ENCODE measurements at regions not wholly inside any gene's neighbourhood (a gene's known extent, or its start where the extent isn't known, plus 50 kb on each side); places are given as distances from the start of the nearest gene placed in this dataset.
A peak's percentile ranks its signal among the peaks of the same experiment; 100 is the strongest.

DNA sequence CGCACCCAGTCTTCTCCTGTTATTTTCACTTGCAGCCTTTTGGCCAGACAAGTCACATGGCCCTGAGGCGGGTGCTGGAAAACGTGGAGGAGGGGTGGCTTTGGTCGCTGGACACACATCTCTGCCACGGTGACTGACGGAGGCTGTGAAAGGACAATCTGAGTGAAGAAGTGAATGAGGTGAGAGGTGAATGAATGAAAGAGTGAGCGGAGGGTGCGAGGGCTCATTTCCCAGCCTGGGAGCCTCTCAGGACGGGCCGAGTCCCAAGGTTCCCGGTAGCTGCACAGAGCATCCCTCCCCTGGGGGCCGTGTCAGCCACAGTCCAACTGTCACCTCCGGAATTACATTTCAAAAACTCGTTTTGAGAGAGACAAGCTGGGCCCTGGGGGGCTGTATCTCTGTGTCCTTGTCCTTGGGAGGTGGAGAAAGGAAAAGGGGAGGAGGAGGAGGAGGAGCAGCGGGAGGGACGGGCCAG lies 89.6 kb downstream of the UBIAD1 start:
- Mint-ChIP-seq H3K27ac (no peak overlapping the region), H3K27me3 (peaks cover 40% of the 10 kb centered on the region), H3K4me3 (no peak overlapping the region), H3K36me3 (no peaks in the 10 kb centered on the region), H3K9me3 (peaks cover 2% of the 10 kb centered on the region), H3K4me1 (no peaks in the 10 kb centered on the region)
- no peak for ATAC-seq

DNA sequence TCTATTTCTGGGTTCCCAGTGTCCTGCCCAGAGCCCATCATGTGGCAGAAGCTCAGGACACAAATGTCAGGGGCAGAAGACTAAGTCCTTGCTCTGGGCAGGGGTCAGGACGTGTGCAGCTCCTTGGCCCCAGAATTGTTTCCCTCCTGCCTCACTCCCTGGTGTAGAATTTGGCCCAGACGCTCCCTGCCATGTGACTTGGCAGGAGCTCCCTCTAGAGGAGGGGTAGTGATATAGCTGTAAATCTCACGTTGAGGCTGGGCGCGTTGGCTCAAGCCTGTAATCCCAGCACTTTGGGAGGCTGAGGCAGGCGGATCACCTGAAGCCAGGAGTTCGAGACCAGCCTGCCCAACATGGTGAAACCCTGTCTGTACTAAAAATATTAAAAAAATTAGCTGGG lies 91.2 kb downstream of the UBIAD1 start:
- Mint-ChIP-seq H3K27ac (no peak overlapping the region), H3K9me3 (peaks cover 2% of the 10 kb centered on the region), H3K36me3 (no peaks in the 10 kb centered on the region), H3K27me3 (peaks cover 25% of the 10 kb centered on the region), H3K4me3 (no peak overlapping the region), H3K4me1 (no peaks in the 10 kb centered on the region)
- ATAC-seq = no peak

DNA sequence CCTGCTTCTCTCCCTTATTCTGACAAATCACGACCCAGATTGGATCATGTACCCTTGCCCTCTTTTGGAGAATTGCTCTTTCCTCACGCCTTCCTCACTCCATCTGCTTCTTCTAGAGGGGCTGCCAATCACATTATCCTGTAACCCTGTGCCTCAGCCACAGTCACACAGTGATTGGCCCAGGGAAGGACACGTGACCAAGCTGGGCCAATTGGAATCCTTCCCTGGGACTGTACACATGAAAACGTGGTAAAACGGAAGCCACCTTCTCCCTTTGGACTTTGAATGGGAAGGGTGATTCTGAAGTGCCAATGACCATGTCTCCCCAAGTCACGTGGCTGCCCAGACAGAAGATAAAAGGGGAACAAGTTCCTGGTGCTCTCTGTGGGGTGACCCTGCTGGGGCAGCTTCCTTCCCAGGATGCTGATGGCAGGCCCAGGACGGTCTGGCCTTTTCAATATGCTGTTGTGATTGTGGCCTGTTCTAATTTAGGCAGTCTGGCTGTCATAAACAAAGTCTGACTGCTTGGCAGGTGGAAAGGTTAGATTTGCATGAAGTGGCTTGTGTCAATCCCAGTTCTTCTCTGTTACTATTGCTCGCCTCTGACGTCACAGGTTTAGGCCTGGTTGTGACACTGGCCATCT lies 92.9 kb downstream of the UBIAD1 start:
- no peak overlapping the region for H3K27ac Mint-ChIP-seq
- no peak for ATAC-seq
- peaks cover 2% of the 10 kb centered on the region for H3K9me3 Mint-ChIP-seq
- no peak overlapping the region for H3K4me3 Mint-ChIP-seq
- no peaks in the 10 kb centered on the region for H3K36me3 Mint-ChIP-seq
- no peaks in the 10 kb centered on the region for H3K4me1 Mint-ChIP-seq
- H3K27me3 Mint-ChIP-seq = peaks cover 28% of the 10 kb centered on the region

DNA sequence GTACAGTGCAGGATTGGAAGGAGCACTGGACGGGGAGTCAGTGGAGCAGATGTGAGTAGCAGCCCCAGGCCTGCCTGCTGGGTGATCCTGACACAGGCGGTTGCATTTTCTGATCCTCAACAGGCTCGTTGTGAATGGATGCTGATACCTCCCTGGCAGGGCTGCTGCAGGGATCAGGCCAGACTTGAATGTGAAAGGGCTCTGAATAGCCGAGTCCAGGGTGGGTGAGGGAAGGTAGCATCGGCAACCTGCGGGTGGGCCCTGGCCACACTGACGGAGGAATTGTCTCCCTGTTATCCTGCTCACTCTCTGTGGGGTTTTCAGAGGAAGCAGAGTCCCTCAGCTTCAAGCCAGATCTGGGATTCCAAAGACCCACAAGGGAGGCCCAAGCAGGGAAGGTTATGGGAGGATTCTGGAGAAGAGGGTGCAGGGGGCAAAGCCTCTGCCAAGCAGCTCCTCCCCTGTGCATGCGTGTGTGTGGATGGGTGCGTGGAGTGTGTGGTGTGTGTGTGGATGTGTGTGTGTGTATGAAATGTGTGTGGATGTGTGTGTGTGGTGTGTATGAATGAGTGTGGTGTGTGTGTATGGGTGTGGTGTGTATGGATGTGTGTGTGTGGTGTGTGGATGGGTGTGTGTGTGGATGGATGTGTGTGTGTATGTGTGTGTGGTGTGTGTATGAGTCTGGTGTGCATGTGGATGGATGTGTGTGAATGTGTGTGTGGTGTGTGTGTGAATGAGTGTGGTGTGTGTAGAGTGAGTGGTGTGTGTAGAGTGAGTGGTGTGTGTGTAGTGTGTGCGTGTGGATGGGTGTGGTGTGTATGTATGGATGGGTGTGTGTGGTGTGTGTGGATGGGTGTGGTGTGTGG lies 100.3 kb downstream of the UBIAD1 start:
- Mint-ChIP-seq H3K4me3 (no peak overlapping the region), H3K27me3 (peaks cover 26% of the 10 kb centered on the region), H3K27ac (peak overlapping the region; percentile 1), H3K9me3 (peaks cover 10% of the 10 kb centered on the region), H3K36me3 (no peaks in the 10 kb centered on the region), H3K4me1 (peaks cover 23% of the 10 kb centered on the region)
- ATAC-seq = no peak

DNA sequence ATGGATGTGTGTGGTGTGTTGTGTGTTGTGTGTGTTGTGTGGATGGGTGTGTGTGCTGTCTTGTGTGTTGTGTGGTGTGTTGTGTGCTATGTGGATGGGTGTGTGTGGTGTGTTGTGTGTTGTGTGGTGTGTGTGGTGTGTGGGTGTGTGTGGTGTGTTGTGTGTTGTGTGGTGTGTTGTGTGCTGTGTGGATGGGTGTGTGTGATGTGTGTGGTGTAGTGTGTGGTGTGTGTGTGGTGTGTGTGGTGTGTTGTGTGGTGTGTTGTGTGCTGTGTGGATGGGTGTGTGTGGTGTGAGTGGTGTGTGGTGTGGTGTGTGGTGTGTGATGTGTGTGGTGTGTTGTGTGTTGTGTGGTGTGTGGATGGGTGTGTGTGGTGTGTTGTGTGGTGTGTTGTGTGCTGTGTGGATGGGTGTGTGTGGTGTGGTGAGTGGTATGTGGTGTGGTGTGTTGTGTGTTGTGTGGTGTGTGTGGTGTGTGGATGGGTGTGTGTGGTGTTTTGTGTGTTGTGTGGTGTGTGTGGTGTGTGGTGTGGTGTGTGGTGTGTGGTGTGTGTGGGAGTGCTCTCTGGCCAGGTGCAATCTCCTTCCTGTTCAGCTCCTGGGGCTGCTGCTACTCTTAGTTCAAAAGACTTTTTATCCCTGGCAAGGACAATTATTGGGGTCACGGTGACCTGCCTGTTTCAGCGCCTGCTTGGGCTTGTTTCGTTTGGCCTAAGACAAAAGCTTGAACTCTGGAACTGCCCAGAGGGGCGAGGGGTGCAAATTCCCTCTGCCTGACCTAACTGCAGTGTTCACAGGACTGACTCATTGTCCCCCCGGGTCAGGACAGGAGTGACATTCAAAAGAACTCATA lies 101.1 kb downstream of the UBIAD1 start:
- Mint-ChIP-seq H3K36me3 (no peaks in the 10 kb centered on the region), H3K27me3 (peaks cover 28% of the 10 kb centered on the region), H3K27ac (peak overlapping the region; percentile 57), H3K4me3 (no peak overlapping the region), H3K4me1 (peaks cover 23% of the 10 kb centered on the region), H3K9me3 (peaks cover 10% of the 10 kb centered on the region)
- ATAC-seq = no peak

DNA sequence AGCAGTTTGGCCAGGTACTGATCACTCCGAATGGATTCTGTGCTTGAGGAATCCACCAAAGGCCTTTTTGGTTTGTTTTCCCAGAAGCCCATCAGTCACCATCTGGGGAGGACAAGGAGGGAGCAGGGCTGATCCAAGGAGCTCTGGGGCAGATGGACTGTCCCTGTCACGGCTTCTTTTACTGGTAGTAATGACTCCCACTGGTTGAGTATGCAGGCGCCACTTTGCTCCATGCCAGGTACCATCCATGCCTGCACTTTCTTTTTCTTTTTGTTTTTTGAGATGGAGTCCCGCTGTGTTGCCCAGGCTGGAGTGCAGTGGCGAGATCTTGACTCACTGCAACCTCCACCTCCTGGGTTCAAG lies 101.7 kb downstream of the UBIAD1 start:
- H3K9me3 Mint-ChIP-seq = peaks cover 10% of the 10 kb centered on the region
- H3K4me1 Mint-ChIP-seq = peaks cover 23% of the 10 kb centered on the region
- peaks cover 29% of the 10 kb centered on the region for H3K27me3 Mint-ChIP-seq
- H3K4me3 Mint-ChIP-seq = no peak overlapping the region
- no peak for ATAC-seq
- H3K27ac Mint-ChIP-seq = peak overlapping the region; percentile 57
- H3K36me3 Mint-ChIP-seq = no peaks in the 10 kb centered on the region

DNA sequence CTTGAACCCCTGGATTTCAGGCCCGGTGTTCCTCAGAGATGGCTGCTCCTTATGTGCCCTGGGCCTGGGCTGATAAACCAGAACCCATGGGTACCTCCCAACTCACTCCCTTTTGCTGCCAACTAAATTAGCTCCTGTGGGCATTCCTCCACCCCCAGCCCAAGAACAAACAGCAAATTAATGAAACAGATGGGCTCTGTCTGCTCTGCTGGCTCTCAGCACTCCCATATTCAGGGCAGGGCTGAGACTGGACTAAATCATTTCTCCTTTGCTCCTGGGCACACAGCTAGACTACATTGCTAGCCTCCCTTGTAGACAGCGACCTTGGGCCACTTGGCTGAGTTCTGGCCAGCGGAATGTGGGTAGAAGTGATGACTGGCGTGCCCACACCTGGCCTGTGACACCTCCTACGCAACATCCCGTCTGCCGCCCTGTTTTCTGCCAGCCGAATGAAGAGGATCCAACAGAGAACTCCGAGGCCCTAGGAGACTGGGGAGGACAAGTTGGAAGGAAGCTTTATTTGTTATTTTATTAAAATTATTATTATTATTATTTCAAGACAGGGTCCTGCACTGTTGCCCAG lies 101.9 kb upstream of the DISP3 start:
- no peaks in the 10 kb centered on the region for H3K36me3 Mint-ChIP-seq
- no peak overlapping the region for H3K27ac Mint-ChIP-seq
- peaks cover 23% of the 10 kb centered on the region for H3K4me1 Mint-ChIP-seq
- H3K27me3 Mint-ChIP-seq = peaks cover 24% of the 10 kb centered on the region
- no peak overlapping the region for H3K4me3 Mint-ChIP-seq
- peaks cover 13% of the 10 kb centered on the region for H3K9me3 Mint-ChIP-seq
- ATAC-seq = no peak

DNA sequence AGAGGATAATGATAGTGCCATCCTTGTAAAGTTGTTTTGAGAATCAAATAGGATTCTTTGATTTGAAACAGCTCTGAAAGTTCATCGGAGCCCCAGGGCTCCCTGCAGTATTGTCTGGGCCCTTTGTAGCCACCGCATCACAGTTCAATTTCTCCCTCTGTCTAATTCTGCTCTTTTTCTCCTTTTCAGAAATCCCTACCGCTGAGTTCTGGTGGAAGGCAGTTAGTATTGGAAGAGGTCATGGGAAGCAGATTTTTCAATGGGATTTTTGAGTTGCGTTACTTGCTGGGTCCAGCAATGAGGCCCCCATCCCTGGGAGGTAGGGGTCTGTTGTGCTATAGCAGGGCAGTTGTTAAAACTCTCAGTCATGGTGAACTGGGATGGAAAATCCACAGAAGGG lies 101.0 kb upstream of the DISP3 start:
- no peak for ATAC-seq
- H3K4me1 Mint-ChIP-seq = peaks cover 23% of the 10 kb centered on the region
- peaks cover 24% of the 10 kb centered on the region for H3K27me3 Mint-ChIP-seq
- H3K9me3 Mint-ChIP-seq = peaks cover 13% of the 10 kb centered on the region
- no peak overlapping the region for H3K27ac Mint-ChIP-seq
- H3K36me3 Mint-ChIP-seq = no peaks in the 10 kb centered on the region
- H3K4me3 Mint-ChIP-seq = no peak overlapping the region

DNA sequence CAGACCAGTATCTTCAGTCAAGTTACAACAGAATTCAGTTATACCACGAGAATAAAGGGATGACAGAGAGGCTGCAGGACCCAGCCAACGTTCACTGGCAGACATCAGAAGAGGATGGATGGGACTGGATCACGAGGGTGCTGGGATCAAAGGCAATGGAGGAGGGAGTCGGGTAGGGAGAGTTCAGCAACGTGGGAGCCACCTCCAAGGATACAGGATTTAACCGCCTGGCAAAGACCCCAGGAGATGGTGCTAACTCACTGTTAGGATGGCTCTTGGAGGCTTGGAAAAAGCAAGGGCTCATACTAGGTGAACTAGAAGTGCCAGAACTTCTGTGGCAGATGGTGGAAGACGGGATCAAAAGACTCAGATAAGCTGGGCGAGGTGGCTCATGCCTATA lies 99.1 kb upstream of the DISP3 start:
- Mint-ChIP-seq H3K4me3 (no peak overlapping the region), H3K4me1 (peaks cover 11% of the 10 kb centered on the region), H3K27ac (no peak overlapping the region), H3K9me3 (peaks cover 3% of the 10 kb centered on the region), H3K36me3 (no peaks in the 10 kb centered on the region), H3K27me3 (peaks cover 24% of the 10 kb centered on the region)
- ATAC-seq = no peak

DNA sequence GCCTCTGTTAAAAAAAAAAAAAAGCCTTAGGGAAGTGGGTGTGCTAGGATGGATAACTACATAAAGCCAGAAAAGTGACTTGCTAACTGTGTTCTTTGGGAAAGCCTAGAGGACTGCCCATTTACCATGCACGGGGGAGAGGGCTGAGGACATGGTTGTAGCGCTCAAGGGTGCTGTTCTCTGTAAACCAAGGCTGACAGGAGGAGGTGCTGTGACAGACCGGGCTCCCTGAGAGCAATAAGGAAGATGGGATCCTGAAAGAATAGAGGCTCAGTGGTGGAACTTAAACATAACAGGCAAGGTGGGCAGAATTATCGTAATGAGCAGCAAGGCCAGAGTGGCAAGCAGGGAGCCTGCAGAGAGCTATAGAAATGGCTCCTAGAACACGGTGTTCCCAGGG lies 98.5 kb upstream of the DISP3 start:
- Mint-ChIP-seq H3K4me1 (peaks cover 5% of the 10 kb centered on the region), H3K36me3 (no peaks in the 10 kb centered on the region), H3K4me3 (no peak overlapping the region), H3K27me3 (peaks cover 24% of the 10 kb centered on the region), H3K27ac (no peak overlapping the region), H3K9me3 (peaks cover 3% of the 10 kb centered on the region)
- no peak for ATAC-seq

DNA sequence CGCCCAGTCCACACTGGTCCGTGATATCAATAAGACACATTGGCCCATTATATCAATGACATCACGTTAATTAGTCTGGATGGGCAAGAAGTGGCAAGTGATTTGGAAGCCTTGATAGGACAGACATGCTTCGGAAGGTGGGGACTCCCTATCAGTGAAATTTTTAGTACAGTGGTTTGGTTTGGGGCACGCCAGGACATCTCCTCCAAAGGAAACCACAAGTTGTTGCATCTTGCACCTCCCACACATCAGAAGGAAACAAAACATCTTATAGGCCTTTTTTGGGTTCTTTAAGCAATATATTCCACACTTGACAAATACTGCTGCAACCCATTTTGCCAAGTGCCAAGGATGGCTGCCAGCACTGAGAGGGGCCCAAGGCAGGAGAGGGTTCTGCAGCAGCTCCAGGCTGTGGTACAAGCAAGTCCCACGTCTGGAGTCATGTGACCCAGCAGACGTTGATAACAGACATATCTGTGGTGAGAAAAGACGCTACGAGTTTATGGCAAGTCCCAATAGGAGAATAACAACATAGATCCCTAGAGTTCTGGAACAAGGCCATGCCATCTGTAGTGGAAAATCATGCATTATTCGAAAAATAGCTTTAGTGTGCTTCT lies 95.3 kb upstream of the DISP3 start:
- peaks cover 34% of the 10 kb centered on the region for H3K27me3 Mint-ChIP-seq
- H3K9me3 Mint-ChIP-seq = peaks cover 3% of the 10 kb centered on the region
- H3K36me3 Mint-ChIP-seq = no peaks in the 10 kb centered on the region
- ATAC-seq = no peak
- no peak overlapping the region for H3K4me3 Mint-ChIP-seq
- H3K4me1 Mint-ChIP-seq = no peaks in the 10 kb centered on the region
- no peak overlapping the region for H3K27ac Mint-ChIP-seq

DNA sequence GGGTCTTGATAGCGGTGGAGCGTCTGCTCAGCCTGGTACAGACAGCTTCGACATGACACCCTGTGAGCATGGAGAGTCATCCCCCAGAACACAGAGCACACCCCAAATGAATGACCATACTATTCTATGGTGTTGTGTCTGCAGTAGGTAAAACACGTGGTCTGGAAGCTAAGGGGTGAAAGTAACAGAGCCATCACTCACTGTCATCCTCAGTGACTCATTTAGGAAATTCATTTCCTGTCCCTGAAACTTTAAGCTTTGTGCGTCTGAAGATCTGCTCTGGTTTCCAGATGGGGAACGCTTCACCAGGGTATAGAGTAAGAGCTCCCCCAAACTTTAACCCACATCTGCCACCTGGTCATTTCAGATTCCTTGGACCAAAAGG lies 94.8 kb upstream of the DISP3 start:
- Mint-ChIP-seq H3K9me3 (peaks cover 3% of the 10 kb centered on the region), H3K4me1 (no peaks in the 10 kb centered on the region), H3K4me3 (no peak overlapping the region), H3K27me3 (peaks cover 35% of the 10 kb centered on the region), H3K27ac (no peak overlapping the region), H3K36me3 (no peaks in the 10 kb centered on the region)
- no peak for ATAC-seq

DNA sequence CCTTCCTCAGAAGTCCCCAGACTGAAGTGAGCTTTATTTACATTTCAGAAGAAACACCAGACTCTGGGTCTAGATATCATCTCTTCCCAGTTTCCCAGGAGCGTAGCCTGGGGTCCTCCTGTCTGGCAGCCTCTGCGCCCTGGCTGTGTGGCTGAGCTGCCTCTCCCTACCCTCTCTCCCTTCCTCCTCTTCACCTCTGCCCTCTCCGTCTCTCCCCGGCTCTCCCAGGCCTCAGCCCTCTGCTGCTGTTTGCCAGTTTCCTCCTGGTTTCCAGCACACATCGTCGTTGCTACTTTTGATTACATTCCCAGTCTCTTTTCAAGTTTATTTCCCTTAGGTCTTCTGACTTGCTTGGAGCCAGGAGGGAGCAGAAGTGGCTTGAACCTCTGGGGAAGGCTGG lies 91.1 kb upstream of the DISP3 start:
- Mint-ChIP-seq H3K4me1 (peaks cover 5% of the 10 kb centered on the region), H3K36me3 (no peaks in the 10 kb centered on the region), H3K4me3 (no peak overlapping the region), H3K9me3 (no peaks in the 10 kb centered on the region), H3K27ac (no peak overlapping the region), H3K27me3 (peaks cover 36% of the 10 kb centered on the region)
- ATAC-seq = no peak

DNA sequence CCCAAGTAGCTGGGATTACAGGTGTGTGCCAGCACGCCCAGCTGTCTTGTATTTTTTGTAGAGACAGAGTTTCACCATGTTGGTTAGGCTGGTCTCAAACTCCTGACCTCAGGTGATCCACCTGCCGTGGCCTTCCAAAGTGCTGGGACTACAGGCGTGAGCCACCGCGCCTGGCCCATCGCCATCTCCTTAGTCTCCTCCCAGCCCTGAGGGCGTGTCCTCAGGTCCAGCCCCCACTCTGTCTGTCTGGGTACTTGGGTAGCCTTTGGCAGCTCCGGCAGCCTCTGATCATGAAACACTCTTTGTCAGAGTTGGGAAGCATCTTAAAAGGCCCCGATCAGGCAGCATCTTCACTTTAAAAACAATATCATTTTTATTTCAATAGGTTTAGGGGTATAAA lies 90.3 kb upstream of the DISP3 start:
- no peak overlapping the region for H3K27ac Mint-ChIP-seq
- H3K4me1 Mint-ChIP-seq = peaks cover 5% of the 10 kb centered on the region
- H3K9me3 Mint-ChIP-seq = no peaks in the 10 kb centered on the region
- no peaks in the 10 kb centered on the region for H3K36me3 Mint-ChIP-seq
- no peak overlapping the region for H3K4me3 Mint-ChIP-seq
- peaks cover 44% of the 10 kb centered on the region for H3K27me3 Mint-ChIP-seq
- no peak for ATAC-seq

DNA sequence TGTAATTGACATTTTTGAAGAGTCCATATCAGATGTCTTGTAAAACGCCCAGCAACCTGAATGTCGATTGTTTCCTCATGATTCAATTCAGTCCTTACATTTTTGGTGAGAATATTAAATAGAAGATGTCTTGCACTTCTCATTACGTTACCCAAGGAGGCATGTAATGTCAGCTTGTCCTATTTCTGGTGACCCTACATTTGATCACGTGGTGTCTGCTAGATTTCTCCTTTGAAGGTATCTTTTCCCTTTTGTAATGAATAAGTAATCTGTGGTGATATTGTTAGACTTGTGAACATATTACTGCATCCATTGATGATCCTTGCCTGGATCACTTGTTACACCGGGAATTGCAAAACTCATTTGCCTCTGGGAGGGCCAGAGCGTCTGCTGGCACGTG lies 87.6 kb upstream of the DISP3 start:
- ATAC-seq = no peak
- H3K27me3 Mint-ChIP-seq = peaks cover 68% of the 10 kb centered on the region
- no peak overlapping the region for H3K27ac Mint-ChIP-seq
- peaks cover 5% of the 10 kb centered on the region for H3K4me1 Mint-ChIP-seq
- H3K4me3 Mint-ChIP-seq = no peak overlapping the region
- H3K9me3 Mint-ChIP-seq = no peaks in the 10 kb centered on the region
- no peaks in the 10 kb centered on the region for H3K36me3 Mint-ChIP-seq

Data from stimulated activated memory B cell treated with anti-CD40 and anti-IgM and Interleukin-4, amounts not matched to agents 10 μg/mL and 1 μg/mL and 100 μg/mL, for 72 hours (primary cell).